ENCODE measurements at regions not wholly inside any gene's neighbourhood (a gene's known extent, or its start where the extent isn't known, plus 50 kb on each side); places are given as distances from the start of the nearest gene placed in this dataset.

DNA sequence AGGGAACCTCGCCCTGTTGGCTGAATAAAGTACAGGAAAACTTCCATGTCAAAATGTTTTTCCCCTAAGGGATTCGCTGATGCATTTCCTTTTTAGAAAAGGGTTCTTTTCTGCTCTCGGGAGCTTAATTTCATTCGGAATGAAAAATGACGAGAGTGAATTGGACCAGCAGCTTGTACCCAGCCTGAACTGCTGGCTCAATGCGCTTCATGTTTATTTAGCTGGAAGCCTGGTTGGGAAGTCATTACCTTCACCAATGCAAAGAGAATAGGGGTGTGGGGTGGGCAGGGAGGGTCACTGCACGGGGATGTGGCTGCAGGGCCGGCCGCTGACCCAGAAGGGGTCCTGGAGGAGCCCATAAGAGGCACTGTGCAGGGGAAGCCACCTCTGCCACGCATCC, 207.7 kb downstream of the ENGASE start:
- no peak overlapping the region for H3K56ac ChIP-seq (ENCODE audit: insufficient read length, low read depth, low read length)
- WGBS (ENCODE audit: extremely low coverage, insufficient read length, low lambda C conversion rate), result no CpG with 5 or more reads among the region's 10 CpGs
- H3T11ph ChIP-seq (ENCODE audit: low read length), result no peak overlapping the region
- no peak overlapping the region for H2BK5ac ChIP-seq (ENCODE audit: insufficient read length, low read length)
- Mint-ChIP-seq H3K27ac (no peak overlapping the region; a peak in 1 of 7 replicates), H3K27me3 (ENCODE audit: low read depth) (peaks cover 36% of the 10 kb centered on the region), H3K4me1 (peaks cover 8% of the 10 kb centered on the region in 2 experiments), H3K4me3 (no peak overlapping the region), H3K9me3 (no peaks in the 10 kb centered on the region; a peak in 1 of 5 replicates), H3K36me3 (ENCODE audit: insufficient read depth in 1 of 3, low read depth in 3 of 3) (no peaks in the 10 kb centered on the region)
- DNase-seq, result no peak
- no peaks in the 10 kb centered on the region for H3K4me1 ChIP-seq (ENCODE audit: insufficient read depth, low read length)
- no peak overlapping the region for H2BK120ac ChIP-seq (ENCODE audit: low read depth, low read length, poor library complexity, severe bottlenecking)
- H3K27ac ChIP-seq (ENCODE audit: insufficient read length, low read depth, low read length), result no peak overlapping the region
- H3K27me3 ChIP-seq (ENCODE audit: insufficient read depth, low read length), result no peaks in the 10 kb centered on the region
- H3K79me1 ChIP-seq (ENCODE audit: insufficient read depth, low read depth, low read length, poor library complexity, severe bottlenecking), result no peaks in the 10 kb centered on the region
- peaks cover 3% of the 10 kb centered on the region for H3K23me2 ChIP-seq (ENCODE audit: insufficient read length, low read depth, low read length, poor library complexity, severe bottlenecking)
- no peak overlapping the region for H4K5ac ChIP-seq (ENCODE audit: insufficient read length, low read depth, low read length)
- no peaks in the 10 kb centered on the region for H4K20me1 ChIP-seq (ENCODE audit: control insufficient read depth, insufficient read depth, insufficient read length)
- H3K9ac ChIP-seq (ENCODE audit: extremely low read depth, insufficient read length, low read length), result no peak overlapping the region
- no peaks in the 10 kb centered on the region for H3K9me3 ChIP-seq (ENCODE audit: control insufficient read depth, low read depth, low read length)
- no peak overlapping the region for H2BK20ac ChIP-seq (ENCODE audit: low read depth, low read length, poor library complexity, severe bottlenecking)
- no peaks in the 10 kb centered on the region for H3K79me2 ChIP-seq (ENCODE audit: insufficient read depth, low read length)
- no peak overlapping the region for H2BK12ac ChIP-seq (ENCODE audit: insufficient read length, low read depth, low read length)
- H3K18ac ChIP-seq (ENCODE audit: insufficient read length, low read depth, low read length), result no peak overlapping the region
- H4K8ac ChIP-seq (replicated peaks; ENCODE audit: insufficient read length, low read depth, low read length), result no peak overlapping the region
- H3K4ac ChIP-seq (ENCODE audit: low read depth, low read length), result no peak overlapping the region
- no peak overlapping the region for H4K91ac ChIP-seq (ENCODE audit: insufficient read length, low read depth, low read length)
- TF ChIP-seq, protein P1, sequence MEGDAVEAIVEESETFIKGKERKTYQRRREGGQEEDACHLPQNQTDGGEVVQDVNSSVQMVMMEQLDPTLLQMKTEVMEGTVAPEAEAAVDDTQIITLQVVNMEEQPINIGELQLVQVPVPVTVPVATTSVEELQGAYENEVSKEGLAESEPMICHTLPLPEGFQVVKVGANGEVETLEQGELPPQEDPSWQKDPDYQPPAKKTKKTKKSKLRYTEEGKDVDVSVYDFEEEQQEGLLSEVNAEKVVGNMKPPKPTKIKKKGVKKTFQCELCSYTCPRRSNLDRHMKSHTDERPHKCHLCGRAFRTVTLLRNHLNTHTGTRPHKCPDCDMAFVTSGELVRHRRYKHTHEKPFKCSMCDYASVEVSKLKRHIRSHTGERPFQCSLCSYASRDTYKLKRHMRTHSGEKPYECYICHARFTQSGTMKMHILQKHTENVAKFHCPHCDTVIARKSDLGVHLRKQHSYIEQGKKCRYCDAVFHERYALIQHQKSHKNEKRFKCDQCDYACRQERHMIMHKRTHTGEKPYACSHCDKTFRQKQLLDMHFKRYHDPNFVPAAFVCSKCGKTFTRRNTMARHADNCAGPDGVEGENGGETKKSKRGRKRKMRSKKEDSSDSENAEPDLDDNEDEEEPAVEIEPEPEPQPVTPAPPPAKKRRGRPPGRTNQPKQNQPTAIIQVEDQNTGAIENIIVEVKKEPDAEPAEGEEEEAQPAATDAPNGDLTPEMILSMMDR (conservative IDR thresholded peaks at IDR 0.05), result no peak
- H2BK15ac ChIP-seq (ENCODE audit: low read depth, low read length), result no peak overlapping the region
- H3K4me2 ChIP-seq (ENCODE audit: insufficient read depth, insufficient read length, low read length), result no peak overlapping the region
- H2AK5ac ChIP-seq (ENCODE audit: insufficient read length, low read length), result no peak overlapping the region
- H3K14ac ChIP-seq (ENCODE audit: insufficient read depth, low read length), result no peak overlapping the region
- H2AFZ ChIP-seq (ENCODE audit: low read length), result no peak overlapping the region
- no peak overlapping the region for H3K23ac ChIP-seq (ENCODE audit: insufficient read length, low read depth, low read length)

All from H9 (cell line).